ENCODE measurements at regions not wholly inside any gene's neighbourhood (a gene's known extent, or its start where the extent isn't known, plus 50 kb on each side); places are given as distances from the start of the nearest gene placed in this dataset.

- no peaks in the 10 kb centered on the region for H3K36me3 ChIP-seq (replicated peaks)
- H3K27me3 ChIP-seq (replicated peaks) = no peaks in the 10 kb centered on the region
- in situ Hi-C loops (cut with HindIII; ENCODE audit: low pct_ligation_motif_present, low sequenced_read_pairs) = no loop called here
- no peak for DNase-seq
- TF ChIP-seq CTCF (IDR thresholded peaks at IDR 0.05; ENCODE audit: low read depth, low read length, missing control alignments) = no peak
- H3K4me3 ChIP-seq (ENCODE audit: low read depth, low read length) = no peak overlapping the region
- no peak overlapping the region for H3K27ac ChIP-seq
These were observed 208.2 kb upstream of the MAP3K7 start for GRCh38 chr6:90795078-90795477.

GRCh38 chr6:90793771-90794170 is 206.9 kb upstream of the MAP3K7 start:
- no peak for TF ChIP-seq CTCF (IDR thresholded peaks at IDR 0.05; ENCODE audit: low read depth, low read length, missing control alignments)
- in situ Hi-C loops (cut with HindIII; ENCODE audit: low pct_ligation_motif_present, low sequenced_read_pairs) = no loop called here
- DNase-seq = no peak

GRCh38 chr6:90790696-90791095 is 203.8 kb upstream of the MAP3K7 start:
- Histone ChIP-seq H3K27me3 (replicated peaks) (no peaks in the 10 kb centered on the region), H3K27ac (no peak overlapping the region), H3K36me3 (replicated peaks) (no peaks in the 10 kb centered on the region), H3K4me3 (ENCODE audit: low read depth, low read length) (no peak overlapping the region)
- DNase-seq = peak; percentile 4
- in situ Hi-C loops (cut with HindIII; ENCODE audit: low pct_ligation_motif_present, low sequenced_read_pairs) = no loop called here
- TF ChIP-seq CTCF (IDR thresholded peaks at IDR 0.05; ENCODE audit: low read depth, low read length, missing control alignments) = no peak

More at GRCh38 chr6:90793771-90794170, 206.9 kb upstream of the MAP3K7 start:
- H3K36me3 ChIP-seq (replicated peaks) = no peaks in the 10 kb centered on the region
- H3K4me3 ChIP-seq (ENCODE audit: low read depth, low read length) = no peak overlapping the region
- H3K27ac ChIP-seq = no peak overlapping the region
- H3K27me3 ChIP-seq (replicated peaks) = no peaks in the 10 kb centered on the region

GRCh38 chr6:90790058-90790457 is 203.2 kb upstream of the MAP3K7 start:
- no peak for DNase-seq
- in situ Hi-C loops (cut with HindIII; ENCODE audit: low pct_ligation_motif_present, low sequenced_read_pairs) = no loop called here
- Histone ChIP-seq H3K4me3 (ENCODE audit: low read depth, low read length) (no peak overlapping the region), H3K27me3 (replicated peaks) (no peaks in the 10 kb centered on the region), H3K36me3 (replicated peaks) (no peaks in the 10 kb centered on the region), H3K27ac (no peak overlapping the region)
- no peak for TF ChIP-seq CTCF (IDR thresholded peaks at IDR 0.05; ENCODE audit: low read depth, low read length, missing control alignments)

GRCh38 chr6:90788781-90789180 is 201.9 kb upstream of the MAP3K7 start:
- in situ Hi-C loops (cut with HindIII; ENCODE audit: low pct_ligation_motif_present, low sequenced_read_pairs) = no loop called here
- H3K27me3 ChIP-seq (replicated peaks) = no peaks in the 10 kb centered on the region
- no peak for TF ChIP-seq CTCF (IDR thresholded peaks at IDR 0.05; ENCODE audit: low read depth, low read length, missing control alignments)

GRCh38 chr6:90787446-90787845 is 200.6 kb upstream of the MAP3K7 start:
- no peak overlapping the region for H3K4me3 ChIP-seq (ENCODE audit: low read depth, low read length)
- H3K27me3 ChIP-seq (replicated peaks) = no peaks in the 10 kb centered on the region
- in situ Hi-C loops (cut with HindIII; ENCODE audit: low pct_ligation_motif_present, low sequenced_read_pairs) = no loop called here
- TF ChIP-seq CTCF (IDR thresholded peaks at IDR 0.05; ENCODE audit: low read depth, low read length, missing control alignments) = no peak
- no peaks in the 10 kb centered on the region for H3K36me3 ChIP-seq (replicated peaks)
- no peak overlapping the region for H3K27ac ChIP-seq
- no peak for DNase-seq

More at GRCh38 chr6:90788781-90789180, 201.9 kb upstream of the MAP3K7 start:
- Histone ChIP-seq H3K4me3 (ENCODE audit: low read depth, low read length) (no peak overlapping the region), H3K27ac (no peak overlapping the region), H3K36me3 (replicated peaks) (no peaks in the 10 kb centered on the region)
- DNase-seq = no peak

Data from brain microvascular endothelial cell (primary cell).